AG09309 (cell line): ENCODE measurements at regions not wholly inside any gene's neighbourhood (a gene's known extent, or its start where the extent isn't known, plus 50 kb on each side); places are given as distances from the start of the nearest gene placed in this dataset.
"Not testable (repeated sequence)": the region's sequence is repeated elsewhere in the genome, so short reads cannot be mapped to it uniquely, and the experiment has no call there.

Source experiments
- DNase-seq: peaks from one replicate; pipeline ENCODE4 v3.0.0-alpha.2; 2010; ENCODE audit warnings: low read depth
- H3K4me3 ChIP-seq: 2 replicates; pipeline ENCODE4 v1.5.1; 2011; ENCODE audit warnings: mild to moderate bottlenecking, low read depth, low read length, moderate library complexity; ENCODE audit not compliant: control insufficient read depth
- TF ChIP-seq, protein P1 (sequence below): IDR thresholded peaks from 2 replicates; pipeline ENCODE4 v1.5.1; 2011; ENCODE audit warnings: mild to moderate bottlenecking, low read depth, low read length, inconsistent platforms; ENCODE audit not compliant: insufficient read depth, control insufficient read depth; ENCODE audit errors: missing control alignments

DNA sequence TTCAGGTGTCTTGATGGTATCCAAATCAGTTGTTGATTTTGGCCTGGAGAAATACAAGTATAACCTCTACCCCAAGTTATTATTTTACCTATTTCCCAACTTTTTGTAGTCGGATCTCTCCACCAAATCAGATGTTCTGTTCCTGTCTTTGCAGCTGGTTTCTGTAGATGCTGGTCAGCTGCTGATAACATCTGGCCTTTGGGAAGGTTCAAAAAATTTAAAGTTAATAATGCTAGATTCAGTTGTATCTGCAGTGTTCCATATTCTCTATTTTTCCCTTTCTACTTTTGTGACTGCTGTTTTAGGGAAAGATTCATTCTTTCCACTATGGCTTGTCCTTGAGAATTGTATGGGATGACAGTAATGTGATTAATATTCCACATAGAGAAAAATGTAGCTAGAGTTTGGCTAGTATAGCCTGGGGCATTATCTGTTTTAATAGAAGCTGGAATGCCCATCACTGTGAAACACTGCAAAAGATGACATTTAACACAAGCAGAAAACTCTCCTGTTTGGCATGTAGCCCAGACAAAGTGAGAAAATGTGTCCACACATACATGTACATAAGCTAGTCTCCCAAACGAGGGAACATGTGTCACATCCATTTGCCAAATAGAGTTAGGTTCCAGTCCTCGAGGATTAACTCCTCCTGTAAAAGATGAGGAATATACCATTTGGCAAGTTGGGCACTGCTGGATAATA is 99.2 kb downstream of the ZNF100 start:
- not testable (repeated sequence) for DNase-seq, H3K4me3 ChIP-seq

DNA sequence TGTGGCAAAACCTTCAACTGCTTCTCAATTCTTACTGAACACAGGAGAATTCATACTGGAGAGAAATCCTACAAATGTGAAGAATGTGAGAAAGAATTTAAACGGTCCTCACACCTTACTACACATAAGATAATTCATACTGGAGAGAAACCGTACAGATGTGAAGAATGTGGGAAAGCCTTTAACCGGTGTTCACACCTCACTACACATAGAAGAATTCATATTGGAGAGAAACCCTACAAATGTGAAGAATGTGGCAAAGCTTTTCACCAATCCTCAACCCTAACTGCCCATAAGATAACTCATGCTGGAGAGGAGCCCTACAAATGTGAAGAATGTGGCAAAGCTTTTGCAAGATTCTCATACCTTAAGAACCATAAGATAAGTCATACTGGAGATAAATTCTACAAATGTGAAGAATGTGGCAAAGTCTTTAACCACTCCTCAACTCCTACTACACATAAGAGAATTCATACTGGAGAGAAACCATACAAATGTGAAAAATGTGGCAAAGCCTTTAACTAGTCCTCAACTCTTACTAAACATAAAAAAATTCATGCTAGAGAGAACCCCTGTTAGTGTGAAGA is 111.7 kb downstream of the ZNF100 start:
- no peak overlapping the region for H3K4me3 ChIP-seq
- no peak for DNase-seq
- TF ChIP-seq, protein P1, sequence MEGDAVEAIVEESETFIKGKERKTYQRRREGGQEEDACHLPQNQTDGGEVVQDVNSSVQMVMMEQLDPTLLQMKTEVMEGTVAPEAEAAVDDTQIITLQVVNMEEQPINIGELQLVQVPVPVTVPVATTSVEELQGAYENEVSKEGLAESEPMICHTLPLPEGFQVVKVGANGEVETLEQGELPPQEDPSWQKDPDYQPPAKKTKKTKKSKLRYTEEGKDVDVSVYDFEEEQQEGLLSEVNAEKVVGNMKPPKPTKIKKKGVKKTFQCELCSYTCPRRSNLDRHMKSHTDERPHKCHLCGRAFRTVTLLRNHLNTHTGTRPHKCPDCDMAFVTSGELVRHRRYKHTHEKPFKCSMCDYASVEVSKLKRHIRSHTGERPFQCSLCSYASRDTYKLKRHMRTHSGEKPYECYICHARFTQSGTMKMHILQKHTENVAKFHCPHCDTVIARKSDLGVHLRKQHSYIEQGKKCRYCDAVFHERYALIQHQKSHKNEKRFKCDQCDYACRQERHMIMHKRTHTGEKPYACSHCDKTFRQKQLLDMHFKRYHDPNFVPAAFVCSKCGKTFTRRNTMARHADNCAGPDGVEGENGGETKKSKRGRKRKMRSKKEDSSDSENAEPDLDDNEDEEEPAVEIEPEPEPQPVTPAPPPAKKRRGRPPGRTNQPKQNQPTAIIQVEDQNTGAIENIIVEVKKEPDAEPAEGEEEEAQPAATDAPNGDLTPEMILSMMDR = no peak

DNA sequence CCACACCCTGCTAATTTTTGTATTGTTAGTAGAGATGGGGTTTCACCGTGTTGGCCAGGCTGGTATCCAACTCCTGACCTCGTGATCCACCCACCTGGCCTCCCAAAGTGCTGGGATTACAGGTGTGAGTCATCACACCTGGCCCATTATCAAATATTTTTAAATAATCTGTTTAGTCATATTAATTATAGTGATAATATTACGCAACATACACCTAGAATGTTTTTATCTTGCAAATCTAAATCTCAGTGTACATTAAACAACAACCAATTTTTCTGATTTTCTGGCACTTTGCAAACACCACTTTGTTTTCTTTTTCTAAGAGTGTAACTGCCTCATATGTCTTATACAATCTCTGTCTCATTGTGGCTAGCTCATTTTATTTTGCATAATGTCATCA is 115.9 kb downstream of the ZNF100 start:
- DNase-seq, H3K4me3 ChIP-seq: not testable (repeated sequence)

DNA sequence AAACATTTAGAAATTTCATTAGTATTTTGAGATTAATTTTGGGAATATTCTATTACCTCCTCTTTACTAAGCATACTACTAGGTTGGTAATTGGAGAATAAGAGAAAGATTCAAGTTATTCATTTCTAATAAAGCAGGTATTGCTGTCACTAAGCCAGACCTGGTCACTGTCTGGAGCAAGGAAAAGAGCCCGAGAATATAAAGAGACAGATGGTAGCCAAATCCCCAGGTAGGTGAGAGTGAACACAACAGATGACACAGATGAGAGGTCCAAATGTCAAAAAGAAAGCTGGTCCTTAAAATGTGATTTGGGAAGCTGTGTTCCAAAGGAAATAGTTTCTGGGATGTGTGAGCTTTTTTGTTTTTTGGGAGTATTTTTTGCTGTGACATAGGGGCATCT is 128.6 kb downstream of the ZNF100 start:
- TF ChIP-seq, protein P1 = no peak
- DNase-seq = no peak
- no peak overlapping the region for H3K4me3 ChIP-seq

DNA sequence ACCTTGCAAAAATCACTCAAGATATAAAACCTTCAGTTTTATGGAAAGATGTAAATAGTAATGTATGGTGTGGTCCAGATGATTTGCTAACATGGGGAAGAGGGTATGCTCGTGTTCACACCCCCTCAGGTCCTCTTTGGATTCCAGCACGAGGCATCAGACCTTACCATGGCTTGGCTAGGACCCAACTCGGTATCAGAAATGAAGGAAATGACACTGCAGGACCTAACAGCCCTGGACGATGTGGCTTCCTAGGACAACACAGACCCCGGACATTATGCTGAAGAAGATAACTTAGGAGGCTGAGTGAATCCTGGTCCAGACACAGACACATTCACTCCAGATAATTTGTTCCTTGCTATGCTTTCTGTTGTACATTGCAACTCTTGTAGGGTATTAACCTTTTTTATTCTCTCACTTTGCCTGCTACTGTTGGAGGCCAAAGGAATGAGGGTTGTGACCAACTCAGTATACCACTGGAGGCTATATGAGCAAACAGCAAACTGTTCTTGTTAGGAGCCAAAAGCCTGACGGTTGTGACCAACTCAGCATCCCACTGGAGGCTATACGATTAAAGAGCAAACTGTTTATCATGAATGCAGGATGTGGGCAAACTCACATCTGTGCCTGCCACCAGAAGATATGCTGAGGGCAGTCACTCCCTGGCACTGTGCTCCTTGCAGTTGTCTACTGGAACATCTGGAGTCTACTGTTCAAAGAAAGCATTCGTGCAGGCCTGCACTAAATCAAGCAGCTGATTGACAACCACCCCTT is 121.7 kb downstream of the ZNF429 start:
- DNase-seq = no peak
- TF ChIP-seq, protein P1 = no peak
- H3K4me3 ChIP-seq = no peak overlapping the region

DNA sequence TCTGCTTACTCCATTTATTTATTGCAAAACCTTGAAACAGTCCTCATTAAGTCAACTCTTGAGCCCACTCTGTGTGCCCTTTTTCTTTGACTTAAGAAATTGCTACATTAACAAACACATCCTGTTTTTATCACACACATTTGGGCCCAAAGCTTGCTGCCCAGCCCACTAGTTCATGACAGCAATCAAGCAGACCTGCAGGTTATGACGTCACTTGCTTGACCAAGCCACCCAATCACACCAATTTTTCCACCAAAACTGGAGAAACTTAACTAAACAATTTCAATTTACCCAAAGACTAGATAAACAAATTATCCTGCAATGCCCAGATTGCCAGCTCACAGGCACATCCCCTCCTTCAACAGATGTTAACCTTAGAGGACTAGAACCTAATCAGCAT is 120.7 kb downstream of the ZNF429 start:
- DNase-seq = no peak
- no peak overlapping the region for H3K4me3 ChIP-seq
- TF ChIP-seq, protein P1 = no peak

DNA sequence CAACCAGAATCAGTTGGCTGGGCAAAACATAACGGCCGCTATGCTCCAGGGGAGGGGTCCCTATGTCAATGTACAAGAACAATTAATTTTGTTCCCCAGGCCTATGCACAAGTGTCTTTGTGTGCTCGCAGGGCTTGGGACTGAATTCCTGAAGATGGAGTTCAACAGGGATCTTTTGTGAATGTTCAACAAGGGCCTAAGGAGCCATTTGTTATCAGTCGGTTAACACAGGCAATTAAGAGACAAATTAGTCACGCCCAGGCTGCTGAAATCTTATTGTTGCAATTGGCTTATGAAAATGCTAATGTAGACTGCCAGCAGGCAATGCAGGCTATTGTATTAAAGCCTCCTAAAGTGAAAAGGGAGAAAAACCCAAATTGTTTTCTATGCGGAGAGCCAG is 117.5 kb downstream of the ZNF429 start:
- DNase-seq = no peak
- no peak overlapping the region for H3K4me3 ChIP-seq
- TF ChIP-seq, protein P1 = no peak
